Activated CD4-positive, alpha-beta T cell treated with anti-CD3 and anti-CD28 coated beads for 36 hours (primary cell): ENCODE measurements at regions not wholly inside any gene's neighbourhood (a gene's known extent, or its start where the extent isn't known, plus 50 kb on each side); places are given as distances from the start of the nearest gene placed in this dataset.
"Not testable (repeated sequence)": the region's sequence is repeated elsewhere in the genome, so short reads cannot be mapped to it uniquely, and the experiment has no call there.

Experiments
- ATAC-seq: fragments of 200-7000 bp; cut with Tn5 transposase; one replicate; pipeline ENCODE4 v1.10.0; 2021; ENCODE audit warnings: mild to moderate bottlenecking, moderate library complexity
- CTCF ChIA-PET: fragments of 350-600 bp; sonication (Branson Sonifier 250); formaldehyde crosslinking; loops from one replicate; lab custom pipeline; 2021; ENCODE audit warnings: antibody characterized with exemption; lab: Charles Lee
- POLR2A ChIA-PET: fragments of 350-600 bp; sonication (Branson Sonifier 250); formaldehyde crosslinking; loops from one replicate; lab custom pipeline; 2021; ENCODE audit warnings: antibody characterized with exemption, inconsistent platforms; lab: Charles Lee
- DNase-seq: peaks from one replicate; pipeline ENCODE4 v3.0.0-alpha.2; 2020
- H3K27ac Mint-ChIP-seq: one replicate; pipeline ENCODE4 v1.8.0; 2021; ENCODE audit warnings: mixed read lengths
- H3K27me3 Mint-ChIP-seq: one replicate; pipeline ENCODE4 v1.8.0; 2021; ENCODE audit warnings: mixed read lengths
- H3K36me3 Mint-ChIP-seq: one replicate; pipeline ENCODE4 v1.8.0; 2021; ENCODE audit warnings: low read depth, mixed read lengths
- H3K4me1 Mint-ChIP-seq: one replicate; pipeline ENCODE4 v1.8.0; 2021; ENCODE audit warnings: mixed read lengths
- H3K4me3 Mint-ChIP-seq: one replicate; pipeline ENCODE4 v1.8.0; 2021; ENCODE audit warnings: mild to moderate bottlenecking, moderate library complexity, mixed read lengths
- H3K9me3 Mint-ChIP-seq: one replicate; pipeline ENCODE4 v1.8.0; 2021; ENCODE audit warnings: low read depth, mixed read lengths
- intact Hi-C, 2 experiments: fragments of 100-400 bp; cut with DNase I in 1 of 2; cut with micrococcal nuclease in 1 of 2; formaldehyde crosslinking; loops; one replicate each; pipeline versions ENCODE4 v1.14.2 to v1.15.1; 2022 to 2024; cut with DNase I, micrococcal nuclease

- DNase-seq, ATAC-seq, H3K4me3 Mint-ChIP-seq, H3K36me3 Mint-ChIP-seq, H3K27ac Mint-ChIP-seq, intact Hi-C loops, POLR2A ChIA-PET, H3K4me1 Mint-ChIP-seq, H3K9me3 Mint-ChIP-seq: not testable (repeated sequence)
- CTCF ChIA-PET, result interaction anchor here (0.7 kb wide), 2 partner anchors 143 to 445 kb away, joined by 3 to 4 read pairs; no protein-coding TSS in a partner anchor
- H3K27me3 Mint-ChIP-seq, result peaks cover 35% of the 10 kb centered on the region
Measured at GRCh38 chr14:92250366-92250765, 72.6 kb upstream of the SLC24A4 start.

- no peaks in the 10 kb centered on the region for H3K36me3 Mint-ChIP-seq
- H3K4me3 Mint-ChIP-seq, result no peak overlapping the region
- DNase-seq (no peak), ATAC-seq (no peak)
- CTCF ChIA-PET, result no interaction called here
- no peak overlapping the region for H3K27ac Mint-ChIP-seq
- no peaks in the 10 kb centered on the region for H3K9me3 Mint-ChIP-seq
- H3K4me1 Mint-ChIP-seq, result no peaks in the 10 kb centered on the region
- POLR2A ChIA-PET, result no interaction called here
- H3K27me3 Mint-ChIP-seq, result peaks cover 47% of the 10 kb centered on the region
- intact Hi-C loops, result no loop called here
Measured at GRCh38 chr14:92252323-92252722, 70.6 kb upstream of the SLC24A4 start.

GRCh38 chr14:92253381-92253894 is 69.5 kb upstream of the SLC24A4 start:
- Mint-ChIP-seq H3K4me3 (no peak overlapping the region), H3K4me1 (no peaks in the 10 kb centered on the region), H3K36me3 (no peaks in the 10 kb centered on the region), H3K9me3 (no peaks in the 10 kb centered on the region), H3K27ac (no peak overlapping the region), H3K27me3 (peaks cover 47% of the 10 kb centered on the region)
- CTCF ChIA-PET, result interaction anchor here (0.6 kb wide), 1 partner anchor 39 kb away, joined by 3 read pairs; no protein-coding TSS in a partner anchor
- ATAC-seq, result no peak
- DNase-seq, result no peak
- POLR2A ChIA-PET, result no interaction called here
- intact Hi-C loops, result no loop called here

GRCh38 chr14:92254786-92255185 is 68.2 kb upstream of the SLC24A4 start:
- H3K4me3 Mint-ChIP-seq, result no peak overlapping the region
- intact Hi-C loops, result no loop called here
- H3K36me3 Mint-ChIP-seq, result no peaks in the 10 kb centered on the region
- POLR2A ChIA-PET, result no interaction called here
- peaks cover 44% of the 10 kb centered on the region for H3K27me3 Mint-ChIP-seq
- no peaks in the 10 kb centered on the region for H3K9me3 Mint-ChIP-seq
- CTCF ChIA-PET, result no interaction called here
- H3K27ac Mint-ChIP-seq, result no peak overlapping the region
- H3K4me1 Mint-ChIP-seq, result no peaks in the 10 kb centered on the region
- DNase-seq (no peak), ATAC-seq (no peak)

GRCh38 chr14:92258934-92259333 is 64.0 kb upstream of the SLC24A4 start:
- H3K9me3 Mint-ChIP-seq, result no peaks in the 10 kb centered on the region
- DNase-seq (peak; percentile 19), ATAC-seq (peak; percentile 44)
- H3K27me3 Mint-ChIP-seq, result peaks cover 26% of the 10 kb centered on the region
- H3K4me1 Mint-ChIP-seq, result no peaks in the 10 kb centered on the region
- ChIA-PET POLR2A (no interaction called here), CTCF (no interaction called here)
- H3K4me3 Mint-ChIP-seq, result no peak overlapping the region
- H3K36me3 Mint-ChIP-seq, result no peaks in the 10 kb centered on the region
- no peak overlapping the region for H3K27ac Mint-ChIP-seq
- intact Hi-C loops, result no loop called here

GRCh38 chr14:92259613-92260357 is 63.2 kb upstream of the SLC24A4 start:
- no peaks in the 10 kb centered on the region for H3K36me3 Mint-ChIP-seq
- ChIA-PET CTCF (interaction anchor here (0.9 to 1.3 kb wide), 2 partner anchors 10 to 19 kb away, joined by 3 to 4 read pairs; no protein-coding TSS in a partner anchor), POLR2A (no interaction called here)
- intact Hi-C loops, result no loop called here
- ATAC-seq (no peak), DNase-seq (no peak)
- H3K4me3 Mint-ChIP-seq, result no peak overlapping the region
- peaks cover 18% of the 10 kb centered on the region for H3K27me3 Mint-ChIP-seq
- no peak overlapping the region for H3K27ac Mint-ChIP-seq
- no peaks in the 10 kb centered on the region for H3K9me3 Mint-ChIP-seq
- H3K4me1 Mint-ChIP-seq, result no peaks in the 10 kb centered on the region

GRCh38 chr14:92263681-92264080 is 59.3 kb upstream of the SLC24A4 start:
- no peak overlapping the region for H3K27ac Mint-ChIP-seq
- DNase-seq (no peak), ATAC-seq (no peak)
- CTCF ChIA-PET, result no interaction called here
- no peak overlapping the region for H3K4me3 Mint-ChIP-seq
- H3K9me3 Mint-ChIP-seq, result no peaks in the 10 kb centered on the region
- intact Hi-C loops, result no loop called here
- H3K27me3 Mint-ChIP-seq, result peaks cover 2% of the 10 kb centered on the region
- POLR2A ChIA-PET, result no interaction called here
- H3K4me1 Mint-ChIP-seq, result no peaks in the 10 kb centered on the region
- H3K36me3 Mint-ChIP-seq, result no peaks in the 10 kb centered on the region

GRCh38 chr14:92264195-92264594 is 58.8 kb upstream of the SLC24A4 start:
- ChIA-PET POLR2A (interaction anchor here (0.6 kb wide), 1 partner anchor 143 kb away, joined by 4 read pairs; the partner anchor contains the start of gene NDUFB1), CTCF (interaction anchor here (1.0 kb wide), 1 partner anchor 418 kb away, joined by 3 read pairs; no protein-coding TSS in a partner anchor)
- intact Hi-C loops, result no loop called here
- DNase-seq (no peak), ATAC-seq (no peak)
- Mint-ChIP-seq H3K4me1 (no peaks in the 10 kb centered on the region), H3K27ac (no peak overlapping the region), H3K4me3 (no peak overlapping the region), H3K27me3 (peaks cover 2% of the 10 kb centered on the region), H3K9me3 (no peaks in the 10 kb centered on the region), H3K36me3 (no peaks in the 10 kb centered on the region)

- Mint-ChIP-seq H3K4me1 (no peaks in the 10 kb centered on the region), H3K27ac (no peak overlapping the region), H3K36me3 (no peaks in the 10 kb centered on the region), H3K4me3 (no peak overlapping the region), H3K27me3 (peaks cover 2% of the 10 kb centered on the region), H3K9me3 (no peaks in the 10 kb centered on the region)
- DNase-seq (no peak), ATAC-seq (no peak)
- CTCF ChIA-PET, result interaction anchor here (0.7 kb wide), 1 partner anchor 173 kb away, joined by 3 read pairs; no protein-coding TSS in a partner anchor
- POLR2A ChIA-PET, result no interaction called here
- intact Hi-C loops, result no loop called here
Measured at GRCh38 chr14:92266216-92266615, 56.7 kb upstream of the SLC24A4 start.
